ENCODE measurements at regions not wholly inside any gene's neighbourhood (a gene's known extent, or its start where the extent isn't known, plus 50 kb on each side); places are given as distances from the start of the nearest gene placed in this dataset.

- in situ Hi-C loops (cut with HindIII; ENCODE audit: low pct_ligation_motif_present, low sequenced_read_pairs): no loop called here
- Histone ChIP-seq H3K4me3 (ENCODE audit: low read depth, low read length) (no peak overlapping the region), H3K27ac (no peak overlapping the region), H3K36me3 (replicated peaks) (no peaks in the 10 kb centered on the region), H3K27me3 (replicated peaks) (no peaks in the 10 kb centered on the region)
- no peak for TF ChIP-seq CTCF (IDR thresholded peaks at IDR 0.05; ENCODE audit: low read depth, low read length, missing control alignments)
- no peak for DNase-seq
Observed at GRCh38 chr9:7676609-7677156, 122.9 kb downstream of the DMAC1 start.

- no peaks in the 10 kb centered on the region for H3K36me3 ChIP-seq (replicated peaks)
- no peak for TF ChIP-seq CTCF (IDR thresholded peaks at IDR 0.05; ENCODE audit: low read depth, low read length, missing control alignments)
- in situ Hi-C loops (cut with HindIII; ENCODE audit: low pct_ligation_motif_present, low sequenced_read_pairs): no loop called here
- no peak overlapping the region for H3K27ac ChIP-seq
- H3K4me3 ChIP-seq (ENCODE audit: low read depth, low read length): no peak overlapping the region
- H3K27me3 ChIP-seq (replicated peaks): no peaks in the 10 kb centered on the region
- no peak for DNase-seq
Observed at GRCh38 chr9:7671847-7672246, 127.7 kb downstream of the DMAC1 start.

GRCh38 chr9:7668541-7668940 lies 131.0 kb downstream of the DMAC1 start:
- DNase-seq: no peak
- Histone ChIP-seq H3K4me3 (ENCODE audit: low read depth, low read length) (no peak overlapping the region), H3K36me3 (replicated peaks) (no peaks in the 10 kb centered on the region), H3K27me3 (replicated peaks) (no peaks in the 10 kb centered on the region), H3K27ac (no peak overlapping the region)
- no peak for TF ChIP-seq CTCF (IDR thresholded peaks at IDR 0.05; ENCODE audit: low read depth, low read length, missing control alignments)
- in situ Hi-C loops (cut with HindIII; ENCODE audit: low pct_ligation_motif_present, low sequenced_read_pairs): no loop called here

GRCh38 chr9:7665874-7666273 lies 133.7 kb downstream of the DMAC1 start:
- in situ Hi-C loops (cut with HindIII; ENCODE audit: low pct_ligation_motif_present, low sequenced_read_pairs): no loop called here
- Histone ChIP-seq H3K36me3 (replicated peaks) (no peaks in the 10 kb centered on the region), H3K27ac (no peak overlapping the region), H3K4me3 (ENCODE audit: low read depth, low read length) (no peak overlapping the region), H3K27me3 (replicated peaks) (no peaks in the 10 kb centered on the region)
- TF ChIP-seq CTCF (IDR thresholded peaks at IDR 0.05; ENCODE audit: low read depth, low read length, missing control alignments): no peak
- no peak for DNase-seq

GRCh38 chr9:7659766-7660165 lies 139.8 kb downstream of the DMAC1 start:
- no peak for DNase-seq
- in situ Hi-C loops (cut with HindIII; ENCODE audit: low pct_ligation_motif_present, low sequenced_read_pairs): no loop called here
- Histone ChIP-seq H3K4me3 (ENCODE audit: low read depth, low read length) (no peak overlapping the region), H3K27me3 (replicated peaks) (no peaks in the 10 kb centered on the region), H3K27ac (no peak overlapping the region), H3K36me3 (replicated peaks) (no peaks in the 10 kb centered on the region)
- no peak for TF ChIP-seq CTCF (IDR thresholded peaks at IDR 0.05; ENCODE audit: low read depth, low read length, missing control alignments)

- in situ Hi-C loops (cut with HindIII; ENCODE audit: low pct_ligation_motif_present, low sequenced_read_pairs): no loop called here
- Histone ChIP-seq H3K27me3 (replicated peaks) (no peaks in the 10 kb centered on the region), H3K4me3 (ENCODE audit: low read depth, low read length) (no peak overlapping the region), H3K36me3 (replicated peaks) (no peaks in the 10 kb centered on the region), H3K27ac (no peak overlapping the region)
- no peak for DNase-seq
- no peak for TF ChIP-seq CTCF (IDR thresholded peaks at IDR 0.05; ENCODE audit: low read depth, low read length, missing control alignments)
Observed at GRCh38 chr9:7656636-7657035, 142.9 kb downstream of the DMAC1 start.

All from brain microvascular endothelial cell (primary cell).